Body of pancreas (tissue), 4 donors: ENCODE measurements at regions not wholly inside any gene's neighbourhood (a gene's known extent, or its start where the extent isn't known, plus 50 kb on each side); places are given as distances from the start of the nearest gene placed in this dataset.

Source experiments
- ATAC-seq: fragments of 150-250 bp; one replicate; pipeline ENCODE4 v1.9.1; 2016
- DNase-seq, 4 donors: peaks; one replicate each; pipeline ENCODE4 v3.0.0-alpha.2; 2019
- H3K27ac ChIP-seq, 4 donors: fragments of 200-600 bp; sonication (generic); 1 replicate in 3 of 4; 2 replicates in 1 of 4; pipeline versions ENCODE4 v1.5.1 to v1.6.1; 2016 to 2019; ENCODE audit warnings: mild to moderate bottlenecking in 1 of 4, mixed read lengths in 1 of 4, moderate library complexity in 1 of 4
- H3K27me3 ChIP-seq, 2 donors: fragments of 200-600 bp; sonication (generic); one replicate each; pipeline ENCODE4 v1.6.0; 2016; ENCODE audit warnings: mild to moderate bottlenecking in 1 of 2
- H3K36me3 ChIP-seq, 2 donors: fragments of 200-600 bp; sonication (generic); replicated peaks in 1 of 2; 2 replicates each; pipeline ENCODE4 v1.5.1; 2016; ENCODE audit warnings: low read depth in 2 of 2; ENCODE audit not compliant: insufficient read depth in 1 of 2
- H3K4me1 ChIP-seq: fragments of 200-600 bp; sonication (generic); one replicate; pipeline ENCODE4 v1.6.0; 2016
- H3K4me3 ChIP-seq, 2 donors: fragments of 200-600 bp; sonication (generic); 1 replicate in 1 of 2; 2 replicates in 1 of 2; pipeline ENCODE4 v1.5.1; 2016 to 2019
- H3K9me3 ChIP-seq, 3 donors: fragments of 200-600 bp; sonication (generic); 1 replicate in 2 of 3; 2 replicates in 1 of 3; pipeline ENCODE4 v1.5.1; 2016
- POLR2A ChIP-seq, 3 donors: fragments of 450-650 bp; IDR thresholded peaks; one replicate each; pipeline ENCODE4 v1.6.1; 2016; ENCODE audit warnings: antibody characterized with exemption in 3 of 3, mild to moderate bottlenecking in 2 of 3
- WGBS, 2 donors: methylation state at CpG; one replicate each; pipeline ENCODE4 v1.1.5; 2017; 5-methylcytosine and 5-hydroxymethylcytosine counted together
- intact Hi-C: fragments of 100-400 bp; cut with DNase I; formaldehyde crosslinking; loops from one replicate; pipeline ENCODE4 v1.15.1; 2023
- TF ChIP-seq, protein P1 (sequence below), 7 experiments: fragments of 450-650 bp in 4 of 7; fragments of 200-600 bp in 3 of 7; sonication (generic) in 3 of 7; IDR thresholded peaks; one replicate each; pipeline ENCODE4 v1.5.1; 2016 to 2019; ENCODE audit warnings: antibody characterized with exemption in 7 of 7

- Histone ChIP-seq H3K4me1 (no peaks in the 10 kb centered on the region), H3K9me3 (no peaks in the 10 kb centered on the region), H3K36me3 (no peaks in the 10 kb centered on the region), H3K27ac (no peak overlapping the region), H3K27me3 (no peaks in the 10 kb centered on the region), H3K4me3 (no peak overlapping the region)
- no peak for DNase-seq
- ATAC-seq: no peak
- intact Hi-C loops: no loop called here
- TF ChIP-seq, protein P1, sequence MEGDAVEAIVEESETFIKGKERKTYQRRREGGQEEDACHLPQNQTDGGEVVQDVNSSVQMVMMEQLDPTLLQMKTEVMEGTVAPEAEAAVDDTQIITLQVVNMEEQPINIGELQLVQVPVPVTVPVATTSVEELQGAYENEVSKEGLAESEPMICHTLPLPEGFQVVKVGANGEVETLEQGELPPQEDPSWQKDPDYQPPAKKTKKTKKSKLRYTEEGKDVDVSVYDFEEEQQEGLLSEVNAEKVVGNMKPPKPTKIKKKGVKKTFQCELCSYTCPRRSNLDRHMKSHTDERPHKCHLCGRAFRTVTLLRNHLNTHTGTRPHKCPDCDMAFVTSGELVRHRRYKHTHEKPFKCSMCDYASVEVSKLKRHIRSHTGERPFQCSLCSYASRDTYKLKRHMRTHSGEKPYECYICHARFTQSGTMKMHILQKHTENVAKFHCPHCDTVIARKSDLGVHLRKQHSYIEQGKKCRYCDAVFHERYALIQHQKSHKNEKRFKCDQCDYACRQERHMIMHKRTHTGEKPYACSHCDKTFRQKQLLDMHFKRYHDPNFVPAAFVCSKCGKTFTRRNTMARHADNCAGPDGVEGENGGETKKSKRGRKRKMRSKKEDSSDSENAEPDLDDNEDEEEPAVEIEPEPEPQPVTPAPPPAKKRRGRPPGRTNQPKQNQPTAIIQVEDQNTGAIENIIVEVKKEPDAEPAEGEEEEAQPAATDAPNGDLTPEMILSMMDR (IDR thresholded peaks at IDR 0.05): no peak
- TF ChIP-seq POLR2A (IDR thresholded peaks at IDR 0.05): no peak
- 40 to 49% methylated on average over 3 of the region's 3 CpGs for WGBS, 2 donors
Measured at GRCh38 chr5:124207118-124207517, 539.3 kb downstream of the ZNF608 start.

DNA sequence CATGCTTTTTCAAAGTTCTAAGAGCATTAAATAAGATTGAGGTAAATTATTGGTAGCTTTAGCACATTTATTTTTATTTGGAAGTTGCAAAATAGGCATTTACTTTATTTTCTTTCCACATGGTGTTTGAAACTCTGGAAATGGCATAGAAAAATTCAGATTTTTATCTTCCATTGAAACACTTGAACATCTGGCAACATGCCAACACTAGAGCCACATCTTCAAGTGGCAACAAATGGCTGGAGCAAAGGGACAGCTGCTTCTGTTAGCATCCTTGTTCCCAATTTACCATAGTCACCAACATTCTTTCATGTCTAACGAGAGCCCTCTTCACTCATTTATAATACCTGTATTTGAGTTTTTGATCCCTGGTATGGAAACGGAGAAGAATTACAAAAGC, 539.9 kb downstream of the ZNF608 start:
- ATAC-seq (no peak), DNase-seq (no peak)
- H3K27me3 ChIP-seq: no peaks in the 10 kb centered on the region
- no peak for TF ChIP-seq POLR2A (IDR thresholded peaks at IDR 0.05)
- TF ChIP-seq, protein P1 (IDR thresholded peaks at IDR 0.05): no peak
- H3K4me1 ChIP-seq: no peaks in the 10 kb centered on the region
- no peak overlapping the region for H3K4me3 ChIP-seq
- H3K36me3 ChIP-seq: no peaks in the 10 kb centered on the region
- no peak overlapping the region for H3K27ac ChIP-seq
- 19 to 48% methylated on average over 2 of the region's 2 CpGs for WGBS, 2 donors
- no peaks in the 10 kb centered on the region for H3K9me3 ChIP-seq
- intact Hi-C loops: no loop called here

- Histone ChIP-seq H3K36me3 (no peaks in the 10 kb centered on the region), H3K4me3 (no peak overlapping the region), H3K27ac (no peak overlapping the region), H3K4me1 (no peaks in the 10 kb centered on the region), H3K9me3 (no peaks in the 10 kb centered on the region), H3K27me3 (no peaks in the 10 kb centered on the region)
- no peak for ATAC-seq
- no peak for DNase-seq
- intact Hi-C loops: no loop called here
- WGBS, 2 donors: 94 to 100% methylated on average over 3 to 4 of the region's 4 CpGs
- TF ChIP-seq, protein P1 (IDR thresholded peaks at IDR 0.05): no peak
- no peak for TF ChIP-seq POLR2A (IDR thresholded peaks at IDR 0.05)
Measured at GRCh38 chr5:124203303-124203702, 543.1 kb downstream of the ZNF608 start.

DNA sequence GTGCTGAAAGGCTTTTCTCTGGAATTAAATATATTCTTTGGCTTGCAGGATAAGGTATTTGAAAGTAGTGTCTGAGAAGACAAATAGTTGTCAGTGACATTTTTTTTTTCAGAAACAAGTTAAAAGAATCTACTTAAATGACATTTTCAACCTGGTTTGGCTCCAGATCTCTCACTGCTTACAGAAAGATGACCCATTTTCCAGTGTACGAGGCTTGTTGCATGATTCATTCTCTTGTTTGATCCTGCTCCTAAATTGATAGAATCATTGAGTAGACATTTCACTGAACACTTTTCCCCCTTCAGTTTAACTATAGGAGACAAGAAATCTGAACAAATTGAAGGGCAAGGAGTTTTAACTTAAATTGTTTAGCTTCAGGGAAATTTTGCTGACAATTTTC, 546.1 kb downstream of the ZNF608 start:
- H3K27me3 ChIP-seq: no peaks in the 10 kb centered on the region
- DNase-seq (no peak), ATAC-seq (no peak)
- no peaks in the 10 kb centered on the region for H3K36me3 ChIP-seq
- H3K4me3 ChIP-seq: no peak overlapping the region
- intact Hi-C loops: no loop called here
- WGBS, 2 donors: 34 to 62% methylated on average over 1 of the region's 1 CpG
- H3K4me1 ChIP-seq: no peaks in the 10 kb centered on the region
- TF ChIP-seq, protein P1 (IDR thresholded peaks at IDR 0.05): no peak
- TF ChIP-seq POLR2A (IDR thresholded peaks at IDR 0.05): no peak
- H3K9me3 ChIP-seq: no peaks in the 10 kb centered on the region
- H3K27ac ChIP-seq: no peak overlapping the region

GRCh38 chr5:124199893-124200292, 546.5 kb downstream of the ZNF608 start:
- TF ChIP-seq POLR2A (IDR thresholded peaks at IDR 0.05): no peak
- TF ChIP-seq, protein P1 (IDR thresholded peaks at IDR 0.05): no peak
- Histone ChIP-seq H3K36me3 (no peaks in the 10 kb centered on the region), H3K4me3 (no peak overlapping the region), H3K27me3 (no peaks in the 10 kb centered on the region), H3K4me1 (no peaks in the 10 kb centered on the region), H3K27ac (no peak overlapping the region), H3K9me3 (no peaks in the 10 kb centered on the region)
- DNase-seq (no peak), ATAC-seq (no peak)
- intact Hi-C loops: no loop called here
- 49 to 50% methylated on average over 3 of the region's 3 CpGs for WGBS, 2 donors
